HG02588 (cell line): ENCODE measurements at regions not wholly inside any gene's neighbourhood (a gene's known extent, or its start where the extent isn't known, plus 50 kb on each side); places are given as distances from the start of the nearest gene placed in this dataset.
"Not testable (repeated sequence)": the region's sequence is repeated elsewhere in the genome, so short reads cannot be mapped to it uniquely, and the experiment has no call there.

Experiments
- ATAC-seq: cut with Tn5 transposase; IDR thresholded peaks from one replicate; pipeline ENCODE4 v1.9.1; 2021; ENCODE audit warnings: mild to moderate bottlenecking, moderate library complexity; ENCODE audit not compliant: unreplicated experiment

DNA sequence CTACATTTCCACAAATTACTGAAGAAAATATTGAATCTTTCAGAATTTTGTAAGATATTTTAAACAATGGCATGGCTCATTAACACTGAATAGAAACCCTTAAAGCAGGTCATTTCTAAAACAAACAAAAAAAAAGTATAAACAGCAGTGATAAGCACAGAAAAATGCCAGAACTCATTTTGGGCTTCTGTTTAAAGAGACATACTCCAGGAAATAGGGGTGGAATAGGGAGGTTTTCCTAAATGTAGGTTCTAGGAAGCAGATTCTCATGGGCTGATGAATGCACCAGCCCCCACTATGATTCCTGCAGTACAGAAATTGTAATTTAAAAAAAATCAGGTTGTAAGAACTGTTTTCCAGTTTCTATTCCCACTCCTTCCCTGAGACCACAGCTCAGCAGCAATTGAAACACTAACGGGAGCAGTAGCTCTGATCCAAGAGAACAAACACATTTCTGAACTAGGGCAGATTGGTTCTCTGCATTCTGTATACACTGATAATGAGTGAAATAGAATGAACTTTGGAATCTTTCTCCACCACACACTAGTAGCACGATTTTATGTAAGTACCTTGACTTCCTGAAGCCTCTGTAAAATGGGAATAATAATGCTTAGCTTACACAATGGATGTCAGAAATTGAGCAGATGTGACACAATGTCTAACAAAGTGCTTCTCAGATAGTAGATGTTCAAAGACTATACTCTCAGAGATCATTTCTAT is 115.6 kb upstream of the TMTC1 start:
- no peak for ATAC-seq

DNA sequence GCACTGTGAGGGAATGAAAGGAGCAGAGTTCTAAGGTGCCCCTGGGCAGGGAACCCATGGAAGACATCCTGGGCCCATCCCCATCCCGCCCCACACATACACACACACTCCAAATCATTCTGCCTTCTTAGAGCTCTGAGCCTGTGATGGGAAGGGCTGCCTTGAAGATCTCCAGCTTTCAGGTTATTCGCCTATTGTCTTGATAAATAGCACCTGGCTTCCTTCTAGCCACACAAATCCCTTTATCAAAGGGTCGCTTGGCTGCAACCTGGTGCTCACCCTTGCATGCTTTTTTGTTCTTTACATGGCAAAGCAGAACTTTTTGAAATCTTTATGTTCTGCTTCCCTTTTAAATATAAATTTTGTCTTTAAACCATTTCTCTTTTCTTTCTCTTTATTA is 112.2 kb upstream of the TMTC1 start:
- ATAC-seq = no peak

DNA sequence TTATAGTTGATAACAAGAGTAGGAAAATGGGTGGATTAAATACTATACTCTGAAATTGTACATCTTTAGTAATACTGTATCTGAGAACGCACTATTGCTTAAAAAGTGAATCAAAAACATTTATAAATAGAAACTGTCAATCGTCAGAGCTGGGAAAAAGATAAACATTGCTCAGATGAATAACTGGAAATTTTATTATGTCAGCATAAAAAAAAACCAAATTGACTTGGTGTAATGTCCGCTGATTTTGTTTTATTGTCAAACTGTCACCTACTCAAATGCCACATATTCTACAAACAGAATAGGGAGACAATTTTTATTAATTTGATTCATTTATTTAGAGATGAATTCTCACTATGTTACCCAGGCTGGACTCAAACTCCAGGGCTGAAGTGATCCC is 109.3 kb upstream of the TMTC1 start:
- no peak for ATAC-seq

DNA sequence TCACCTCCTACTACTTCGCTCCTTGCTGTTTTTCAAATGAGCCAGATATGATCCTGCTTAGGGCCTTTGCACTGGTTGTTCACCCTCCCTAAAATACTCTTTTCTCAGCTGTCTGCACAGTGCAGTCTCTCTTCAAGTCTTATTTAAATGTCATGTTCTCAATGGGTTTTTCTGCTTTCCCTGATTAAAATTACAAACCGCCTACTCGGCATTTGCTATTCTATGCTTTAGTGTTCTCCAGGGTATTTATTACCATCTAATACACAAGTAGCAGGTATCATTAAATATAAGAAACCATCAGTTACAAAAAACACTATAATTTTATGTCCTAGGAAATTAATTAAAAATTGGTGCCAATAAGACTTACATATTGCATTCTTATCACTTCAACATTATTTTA is 108.0 kb upstream of the TMTC1 start:
- no peak for ATAC-seq

DNA sequence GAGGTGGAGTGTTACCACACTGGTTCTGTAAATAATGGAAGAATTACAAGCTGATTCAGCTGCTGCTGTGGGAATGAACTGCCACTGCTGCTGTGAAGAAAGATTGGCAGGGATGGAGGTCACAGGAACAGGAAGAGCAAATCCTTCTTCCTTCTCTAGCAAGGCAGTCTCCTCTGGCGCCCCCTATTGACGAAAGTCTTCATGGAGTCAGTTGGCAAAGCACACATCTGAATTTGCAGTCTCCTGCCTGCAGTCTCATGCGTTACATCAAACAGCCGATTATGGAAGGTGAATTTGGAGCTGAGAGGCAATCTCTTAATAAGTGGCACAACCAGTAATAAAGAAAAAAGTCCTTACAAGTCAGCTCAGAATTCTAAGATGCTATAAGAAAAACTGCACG is 106.0 kb upstream of the TMTC1 start:
- ATAC-seq = no peak

DNA sequence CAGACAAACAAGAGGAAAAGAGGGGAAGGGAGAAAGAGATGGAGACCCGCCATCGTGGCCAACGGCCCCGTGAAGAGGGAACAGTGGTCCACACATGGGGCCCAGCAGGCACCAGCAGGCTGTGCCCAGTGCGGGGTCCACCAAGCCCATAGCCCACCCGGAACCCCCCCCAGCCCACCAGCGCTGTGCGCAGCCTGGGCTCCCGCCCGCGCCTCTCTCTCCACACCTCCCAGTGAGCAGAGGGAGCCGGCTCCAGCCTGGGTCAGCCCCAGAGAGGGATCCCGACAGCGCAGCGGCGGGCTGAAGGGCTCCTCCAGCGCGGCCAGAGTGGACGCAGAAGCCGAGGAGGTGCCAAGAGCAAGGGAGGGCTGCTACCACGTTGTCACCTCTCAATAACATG is 105.0 kb upstream of the TMTC1 start:
- no peak for ATAC-seq

DNA sequence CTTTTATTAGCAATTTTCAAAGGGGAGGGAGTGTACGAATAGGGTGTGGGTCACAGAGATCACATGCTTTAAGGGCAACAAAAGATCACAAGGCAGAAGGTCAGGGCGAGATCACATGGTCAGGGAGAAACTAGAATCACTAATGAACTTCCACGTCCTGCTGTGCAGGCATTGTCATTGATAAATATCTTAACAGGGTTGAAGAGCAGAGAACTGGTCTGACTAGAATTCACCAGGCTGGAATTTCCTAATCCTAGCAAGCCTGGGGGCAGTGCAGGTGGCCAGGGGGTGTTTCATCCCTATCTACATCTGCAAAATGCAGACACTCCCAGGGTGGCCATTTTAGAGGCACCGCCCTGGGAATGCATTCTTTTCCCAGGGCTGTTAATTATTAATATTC is 101.2 kb upstream of the TMTC1 start:
- ATAC-seq = not testable (repeated sequence)

DNA sequence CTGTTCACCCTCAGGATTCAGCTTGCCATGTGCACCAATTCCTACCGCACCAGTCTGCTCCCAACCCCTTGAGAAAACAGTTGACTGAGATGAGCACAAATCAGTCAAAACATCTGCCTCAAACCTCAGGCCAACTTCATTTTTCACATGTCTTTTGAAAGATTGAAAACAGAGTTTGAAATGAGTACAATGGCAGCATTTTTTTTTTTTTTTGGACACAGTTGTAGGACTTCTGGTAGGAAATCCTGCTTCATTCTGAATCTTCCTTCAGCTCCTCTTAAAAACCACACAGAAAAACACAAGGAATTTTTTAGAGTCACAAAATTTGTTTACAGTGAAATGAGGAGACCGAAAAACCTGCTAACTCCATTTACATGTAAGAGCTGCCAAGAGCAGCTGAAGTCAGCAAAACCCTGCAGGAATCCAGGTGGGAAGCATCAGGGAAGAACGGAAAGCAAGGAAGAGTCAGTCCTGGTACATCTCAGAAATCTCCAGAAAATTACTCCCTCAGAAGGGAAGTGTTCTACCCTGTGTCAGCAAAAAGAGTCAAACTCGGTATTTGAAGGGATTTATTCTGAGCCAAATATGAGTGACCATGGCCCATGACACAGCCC is 100.3 kb upstream of the TMTC1 start:
- ATAC-seq = no peak

DNA sequence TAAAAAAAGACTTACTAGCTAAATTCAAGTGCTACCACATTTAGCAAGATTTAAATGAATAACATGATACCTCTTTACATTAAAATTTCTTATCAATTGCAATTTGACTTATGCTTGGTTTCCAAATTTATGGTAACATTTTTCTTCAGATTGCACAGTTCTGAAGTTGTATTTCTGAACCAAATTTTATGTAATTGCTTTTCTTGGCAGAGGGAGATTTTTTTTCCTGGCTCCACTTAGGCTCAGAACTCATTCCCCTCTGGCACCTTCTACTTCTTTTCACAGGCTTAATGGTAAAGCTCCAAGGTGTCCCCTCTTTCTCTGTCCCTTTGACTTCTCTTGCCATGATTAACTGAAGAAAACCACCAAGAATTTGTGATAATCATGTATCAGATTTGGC is 99.8 kb upstream of the TMTC1 start:
- ATAC-seq = no peak

DNA sequence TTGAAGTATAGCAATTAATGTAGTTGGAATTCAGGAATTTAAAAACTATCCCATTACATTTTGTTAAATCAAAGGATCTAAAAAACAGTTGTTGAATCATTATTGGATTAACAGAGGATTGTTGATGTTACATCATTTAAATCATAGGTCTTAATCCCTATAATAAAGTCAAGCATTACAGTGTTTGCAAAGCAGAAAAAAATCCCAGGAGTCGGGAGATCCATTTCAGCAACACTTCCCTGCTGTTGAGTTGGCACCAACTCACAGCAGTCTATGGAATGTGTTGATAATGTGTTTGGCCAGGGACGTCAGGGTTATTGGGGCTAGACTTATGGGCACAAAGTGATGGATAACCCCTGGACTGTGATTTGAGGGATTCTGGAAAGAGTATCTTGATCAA is 99.1 kb upstream of the TMTC1 start:
- no peak for ATAC-seq

DNA sequence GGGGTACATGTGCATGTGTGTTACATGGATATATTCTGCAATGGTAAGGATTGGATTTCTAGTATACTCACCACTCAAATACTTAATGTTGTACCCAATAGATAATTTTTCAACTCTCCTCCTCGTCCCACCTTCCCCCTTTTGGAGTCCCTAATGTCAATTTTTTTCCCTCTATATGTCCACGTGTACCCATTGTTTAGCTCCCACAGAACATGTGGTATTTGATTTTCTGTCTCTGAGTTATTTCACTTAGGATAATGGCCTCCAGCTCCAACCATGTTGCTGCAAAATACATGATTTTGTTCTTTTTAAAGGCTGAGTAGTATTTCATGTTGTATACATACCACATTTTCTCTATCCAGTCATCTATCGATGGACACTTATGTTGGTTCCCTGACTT is 97.2 kb upstream of the TMTC1 start:
- ATAC-seq = no peak

DNA sequence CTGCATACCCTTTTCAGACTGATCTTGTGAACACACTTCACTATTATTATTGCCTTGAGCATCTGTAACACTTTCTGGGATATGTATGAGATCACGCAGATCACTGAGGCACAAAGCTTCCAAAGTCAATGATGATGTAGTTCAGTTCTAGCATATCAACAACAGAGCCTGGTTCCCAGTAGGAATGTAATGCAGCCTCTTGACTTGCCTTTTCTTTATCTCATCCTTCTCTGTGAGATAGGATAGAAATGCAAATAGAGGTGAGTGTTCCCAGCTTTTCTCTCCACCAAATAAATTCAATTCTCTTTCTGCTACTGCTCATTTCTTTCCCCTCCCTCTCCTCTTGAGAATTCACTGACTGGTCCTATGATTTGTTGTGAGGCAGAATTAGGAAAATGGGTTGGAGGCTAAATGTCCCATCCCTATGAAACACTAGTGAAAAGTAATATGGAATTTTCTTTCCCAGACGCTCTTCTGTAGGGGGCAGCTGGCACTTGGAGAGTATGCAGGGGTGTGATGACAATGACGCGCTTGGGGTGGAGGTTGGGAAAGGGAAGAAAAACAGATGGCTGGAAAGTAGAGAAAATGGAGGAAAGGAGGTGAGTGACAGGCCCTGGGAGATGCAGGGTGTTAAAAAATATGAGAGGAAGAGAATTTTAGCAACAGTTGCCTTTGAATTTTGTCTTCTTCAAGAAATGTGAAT is 96.0 kb upstream of the TMTC1 start:
- no peak for ATAC-seq

DNA sequence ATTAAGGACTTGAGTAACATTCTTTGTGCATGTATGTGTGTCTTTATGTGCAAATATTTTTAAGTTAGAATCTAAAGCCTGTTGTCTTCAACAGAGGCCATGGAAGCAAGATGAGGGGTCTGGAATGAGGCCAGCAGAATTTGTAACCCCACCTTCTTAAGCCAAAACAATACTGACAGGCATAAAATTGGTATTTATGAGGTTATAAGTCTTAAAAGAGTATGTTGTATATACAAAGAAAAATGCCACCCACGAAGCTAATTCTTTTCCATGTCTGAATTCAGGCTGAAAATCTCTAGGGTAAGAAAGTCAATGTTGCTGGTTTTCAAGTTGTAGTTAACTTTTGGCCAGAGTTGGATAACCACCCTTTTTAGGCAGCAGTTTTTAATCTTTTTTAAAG is 86.2 kb upstream of the TMTC1 start:
- no peak for ATAC-seq

DNA sequence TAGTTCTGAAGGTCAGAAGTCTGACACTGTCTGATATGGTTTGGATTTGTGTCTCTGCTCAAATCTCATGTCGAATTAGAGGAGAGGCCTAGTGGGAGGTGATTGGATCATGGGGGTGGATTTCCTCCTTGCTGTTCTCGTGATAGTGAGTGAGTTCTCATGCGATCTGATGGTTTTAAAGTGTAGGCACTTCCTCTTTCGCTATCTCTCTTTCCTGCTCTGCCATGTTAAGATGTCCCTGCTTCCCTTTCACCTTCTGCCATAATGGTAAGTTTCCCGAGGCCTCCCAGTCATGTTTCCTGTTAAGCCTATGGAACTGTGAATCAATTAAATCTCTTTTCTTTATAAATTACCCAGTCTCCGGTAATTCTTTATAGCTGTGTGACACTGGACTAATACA is 84.1 kb upstream of the TMTC1 start:
- ATAC-seq = no peak

DNA sequence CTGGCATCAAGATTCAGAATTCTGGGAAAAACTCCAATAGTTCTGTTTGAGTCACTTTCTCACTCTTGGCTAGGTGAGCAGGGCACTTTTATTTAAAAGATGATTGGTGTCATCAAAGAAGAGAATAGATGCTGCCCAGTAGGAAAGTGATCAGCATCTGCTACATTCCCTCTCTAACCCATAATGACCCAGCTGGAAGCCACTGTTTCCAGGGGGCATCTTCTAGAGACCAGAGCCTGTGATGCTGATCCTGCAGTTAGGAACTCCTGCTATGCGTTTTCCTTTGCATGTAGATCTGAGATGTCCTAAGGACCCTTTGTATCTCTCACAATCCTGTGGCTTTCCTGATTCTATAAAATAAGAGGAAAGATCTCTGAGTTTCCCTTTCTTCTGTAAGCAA is 79.9 kb upstream of the TMTC1 start:
- ATAC-seq = no peak

DNA sequence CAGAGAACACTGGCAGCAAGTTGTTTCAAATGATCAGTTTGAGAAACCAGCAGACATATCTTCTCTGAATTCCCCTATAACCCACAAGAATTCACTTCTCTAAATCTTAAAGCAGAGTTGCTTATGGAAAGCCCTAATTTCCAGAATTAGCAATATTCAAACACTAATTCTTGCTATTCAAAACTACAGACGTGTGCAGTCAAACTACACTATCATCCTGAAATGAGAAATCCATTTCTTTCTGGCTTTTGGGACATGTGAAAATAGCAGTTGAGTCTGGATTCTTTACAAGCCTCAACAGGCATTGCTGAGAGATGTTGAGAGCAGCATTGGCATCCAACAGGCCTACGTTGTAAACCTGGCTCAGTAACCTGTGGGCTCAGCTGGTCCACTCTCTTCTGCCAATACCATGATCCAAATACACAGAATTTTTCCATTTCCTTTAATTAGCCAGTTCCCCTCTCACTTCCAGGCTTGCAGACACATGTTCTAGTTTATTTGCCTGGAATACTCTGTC is 74.6 kb upstream of the TMTC1 start:
- peak; percentile 66 for ATAC-seq

DNA sequence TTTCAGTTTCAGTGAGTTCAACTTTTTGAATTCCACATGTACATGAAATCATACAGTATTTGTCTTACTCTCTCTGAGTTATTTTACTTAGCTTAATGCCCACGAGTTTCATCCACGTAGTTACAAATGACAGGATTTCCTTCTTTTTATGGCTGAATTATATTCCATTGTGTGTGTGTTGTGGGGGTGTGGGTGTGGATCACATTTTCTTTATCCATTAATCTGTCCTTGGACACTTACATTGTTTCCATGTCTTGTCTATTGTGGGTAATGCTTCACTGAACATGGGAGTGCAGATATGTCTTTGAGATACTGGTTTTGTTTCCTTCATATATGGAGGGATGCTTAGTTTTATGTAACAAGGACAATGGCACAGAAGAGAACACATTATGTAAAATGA is 63.5 kb upstream of the TMTC1 start:
- ATAC-seq = no peak

DNA sequence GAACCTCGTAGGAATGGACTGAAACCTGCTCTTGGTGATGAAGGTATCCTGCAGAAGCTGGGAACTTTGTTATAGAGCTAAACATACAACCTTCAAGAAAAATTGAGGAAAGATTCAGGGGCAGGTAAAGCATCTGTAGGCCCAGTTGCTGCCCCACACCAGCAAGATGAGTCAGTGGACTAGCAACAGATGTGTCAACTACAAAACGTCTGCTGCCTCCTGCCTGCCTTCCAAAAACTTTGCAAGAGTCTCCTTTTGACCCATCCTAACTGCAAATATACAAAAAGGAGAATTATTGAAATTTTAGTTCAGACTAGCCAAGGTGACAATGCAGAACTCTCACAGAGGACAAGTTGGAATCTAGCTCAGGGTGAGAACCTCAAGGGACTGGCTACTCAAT is 60.9 kb upstream of the TMTC1 start:
- no peak for ATAC-seq

DNA sequence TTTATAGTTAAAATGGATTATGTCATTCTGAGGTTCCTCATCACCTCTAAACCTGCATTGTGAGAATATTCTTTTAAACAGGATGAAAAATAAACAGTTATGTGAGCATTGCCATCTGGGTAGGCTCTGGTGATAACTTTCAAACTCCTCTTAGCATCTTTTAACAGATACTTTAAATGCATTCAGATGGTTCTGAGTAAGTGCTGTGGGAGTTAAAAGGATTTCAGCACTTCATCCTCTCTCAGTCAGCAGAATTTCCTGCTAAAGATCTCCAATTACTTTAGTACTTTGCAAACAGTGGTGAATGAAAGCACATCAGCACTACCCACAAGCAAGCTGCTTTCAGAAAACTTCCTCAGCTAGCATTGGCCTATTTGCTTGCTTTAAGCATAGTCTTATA is 59.3 kb upstream of the TMTC1 start:
- no peak for ATAC-seq

DNA sequence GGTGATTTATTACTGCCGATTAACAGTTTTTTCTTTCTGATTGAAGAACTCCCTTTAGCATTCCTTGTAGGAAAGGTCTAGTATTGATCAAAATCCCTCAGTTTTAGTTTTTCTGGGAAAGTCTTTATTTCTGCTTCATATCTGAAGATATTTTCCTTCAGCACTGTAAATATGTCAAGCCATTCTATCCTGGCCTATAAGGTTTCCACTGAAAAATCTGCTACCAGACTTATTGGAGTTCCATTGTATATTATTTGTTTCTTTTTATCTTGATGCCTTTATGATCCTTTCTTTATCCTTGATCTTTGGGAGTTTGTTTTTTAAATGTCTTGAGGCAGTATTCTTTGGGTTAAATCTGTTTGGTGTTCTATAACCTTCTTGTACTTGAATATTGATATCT is 55.0 kb upstream of the TMTC1 start:
- no peak for ATAC-seq
